WTC11 (cell line): ENCODE measurements at regions not wholly inside any gene's neighbourhood (a gene's known extent, or its start where the extent isn't known, plus 50 kb on each side); places are given as distances from the start of the nearest gene placed in this dataset.

Source experiments
- ATAC-seq: fragments of 200-7000 bp; cut with Tn5 transposase; 2 replicates; pipeline ENCODE4 v1.10.0; 2021; ENCODE audit warnings: mild to moderate bottlenecking, moderate library complexity
- CTCF ChIA-PET: fragments of 300-600 bp; sonication (Branson Sonifier 250); formaldehyde crosslinking; loops from one replicate; lab custom pipeline; 2021; ENCODE audit warnings: antibody characterized with exemption; lab: Charles Lee
- POLR2A ChIA-PET: fragments of 350-600 bp; sonication (Branson Sonifier 250); formaldehyde crosslinking; loops from one replicate; lab custom pipeline; 2021; ENCODE audit warnings: antibody characterized with exemption; lab: Charles Lee
- DNase-seq: peaks from one replicate; pipeline ENCODE4 v3.0.0; 2021; ENCODE audit warnings: low spot score
- H3K27ac Mint-ChIP-seq: 2 replicates; pipeline ENCODE4 v1.8.0; 2021; ENCODE audit warnings: mixed read lengths
- H3K27me3 Mint-ChIP-seq: 2 replicates; pipeline ENCODE4 v1.8.0; 2021; ENCODE audit warnings: low read depth, mild to moderate bottlenecking, moderate library complexity, mixed read lengths
- H3K36me3 Mint-ChIP-seq: 2 replicates; pipeline ENCODE4 v1.8.0; 2021; ENCODE audit warnings: mixed read lengths
- H3K4me1 Mint-ChIP-seq: 2 replicates; pipeline ENCODE4 v1.8.0; 2022; ENCODE audit warnings: mixed read lengths
- H3K4me3 Mint-ChIP-seq: 2 replicates; pipeline ENCODE4 v1.8.0; 2021; ENCODE audit warnings: mild to moderate bottlenecking, moderate library complexity, mixed read lengths
- H3K9me3 Mint-ChIP-seq: 2 replicates; pipeline ENCODE4 v1.8.0; 2021; ENCODE audit warnings: mixed read lengths
- AFF4 ChIP-seq: sonication (generic); formaldehyde crosslinking; IDR thresholded peaks from 2 replicates; pipeline ENCODE4 v1.8.1; 2023; ENCODE audit warnings: mild to moderate bottlenecking, missing genetic modification reagents, borderline replicate concordance
- CBFB ChIP-seq: sonication (generic); formaldehyde crosslinking; IDR thresholded peaks from 2 replicates; pipeline ENCODE4 v1.8.1; 2022; ENCODE audit warnings: mild to moderate bottlenecking, low read depth, missing genetic modification reagents
- CTCF ChIP-seq: fragments of 200-600 bp; IDR thresholded peaks from 2 replicates; pipeline ENCODE4 v1.8.0; 2022; ENCODE audit warnings: antibody characterized with exemption
- E2F5 ChIP-seq: sonication (generic); formaldehyde crosslinking; IDR thresholded peaks from 2 replicates; pipeline ENCODE4 v1.8.1; 2022; ENCODE audit warnings: mild to moderate bottlenecking, moderate library complexity, missing genetic modification reagents
- ESRRA ChIP-seq: sonication (generic); formaldehyde crosslinking; IDR thresholded peaks from 2 replicates; pipeline ENCODE4 v1.8.1; 2022; ENCODE audit warnings: mild to moderate bottlenecking, missing genetic modification reagents, borderline replicate concordance
- HMGXB4 ChIP-seq: sonication (generic); formaldehyde crosslinking; IDR thresholded peaks from 2 replicates; pipeline ENCODE4 v1.8.1; 2023; ENCODE audit warnings: mild to moderate bottlenecking, moderate library complexity, missing genetic modification reagents
- IRF1 ChIP-seq: sonication (generic); formaldehyde crosslinking; IDR thresholded peaks from 2 replicates; pipeline ENCODE4 v1.8.0; 2023; ENCODE audit warnings: missing genetic modification reagents
- RORB ChIP-seq: fragments of 250-450 bp; sonication (Bioruptor Pico); IDR thresholded peaks from 2 replicates; pipeline ENCODE4 v1.9.0; 2021; ENCODE audit warnings: mild to moderate bottlenecking
- ZNF317 ChIP-seq: sonication (generic); formaldehyde crosslinking; IDR thresholded peaks from 2 replicates; pipeline ENCODE4 v1.8.1; 2023; ENCODE audit warnings: low read depth, mild to moderate bottlenecking, moderate library complexity, missing genetic modification reagents, borderline replicate concordance
- ZNF396 ChIP-seq: fragments of 250-450 bp; sonication (Bioruptor Pico); IDR thresholded peaks from 2 replicates; pipeline ENCODE4 v1.8.0; 2021; ENCODE audit warnings: mild to moderate bottlenecking, moderate library complexity, borderline replicate concordance
- TF ChIP-seq, protein P1 (sequence below): fragments of 250-450 bp; sonication (Bioruptor Pico); conservative IDR thresholded peaks from 2 replicates; pipeline ENCODE4 v1.9.0; 2021; ENCODE audit warnings: mild to moderate bottlenecking
- TF ChIP-seq, protein P2 (sequence below): sonication (generic); formaldehyde crosslinking; IDR thresholded peaks from 2 replicates; pipeline ENCODE4 v1.8.1; 2023; ENCODE audit warnings: mild to moderate bottlenecking, missing genetic modification reagents, moderate library complexity

DNA sequence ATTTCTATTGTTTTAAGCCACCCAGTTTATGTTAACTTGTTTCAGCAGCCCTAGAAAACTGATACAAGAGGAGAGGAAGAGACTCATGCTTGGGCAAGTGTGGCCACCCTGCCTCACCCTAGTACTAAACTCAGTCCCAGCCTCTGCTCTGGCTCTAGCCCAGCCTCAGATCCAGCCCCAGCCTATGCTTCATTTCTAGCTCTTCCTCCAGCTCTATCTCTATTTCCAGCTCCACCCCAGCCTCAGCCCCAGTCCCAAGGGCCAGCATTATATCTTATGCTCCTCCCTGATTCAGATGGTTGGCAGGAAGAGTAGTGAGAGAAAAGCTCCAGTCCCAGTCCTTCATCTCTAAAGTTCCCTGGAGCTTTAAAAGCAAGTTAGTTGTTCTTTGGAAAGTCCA lies 535.5 kb downstream of the PTPRC start (continued):
- TF ChIP-seq, protein P1, sequence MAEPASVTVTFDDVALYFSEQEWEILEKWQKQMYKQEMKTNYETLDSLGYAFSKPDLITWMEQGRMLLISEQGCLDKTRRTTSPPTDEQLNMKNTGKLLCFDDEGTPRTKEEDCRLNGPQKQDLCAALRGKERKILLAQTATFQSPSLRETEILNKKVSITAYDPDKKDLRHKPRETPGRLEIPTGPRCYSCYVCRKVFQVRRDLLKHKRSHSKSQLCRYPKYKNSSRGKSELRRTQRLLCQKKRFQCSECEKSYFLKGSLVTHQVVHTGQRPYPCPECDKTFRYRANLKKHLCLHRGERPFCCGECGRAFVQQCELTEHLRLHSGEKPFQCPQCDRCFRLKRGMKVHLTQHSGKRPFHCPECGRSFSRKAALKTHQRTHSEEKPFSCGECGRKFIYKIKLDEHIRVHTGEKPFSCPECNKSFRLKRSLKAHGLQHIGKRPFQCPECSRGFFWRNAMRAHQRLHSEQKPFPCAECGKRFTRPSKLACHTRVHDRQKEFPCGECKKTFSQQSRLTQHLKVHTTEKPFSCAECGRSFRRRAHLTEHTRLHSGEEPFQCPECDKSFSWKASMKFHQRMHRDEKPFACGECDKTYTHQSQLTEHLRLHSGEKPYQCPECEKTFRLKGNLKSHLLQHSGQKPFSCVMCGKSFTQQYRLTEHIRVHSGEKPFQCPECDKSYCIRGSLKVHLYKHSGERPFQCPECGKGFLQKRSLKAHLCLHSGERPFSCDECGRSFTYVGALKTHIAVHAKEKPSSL (CRISPR knock-in tag), result no peak
- no peak for TF ChIP-seq AFF4 (CRISPR knock-in tag)
- TF ChIP-seq ZNF396 (CRISPR knock-in tag), result no peak
- TF ChIP-seq IRF1 (CRISPR knock-in tag), result no peak
- no peak for TF ChIP-seq ESRRA (CRISPR knock-in tag)
- no peak for TF ChIP-seq HMGXB4
- TF ChIP-seq ZNF317 (CRISPR knock-in tag), result no peak

- Mint-ChIP-seq H3K36me3 (no peaks in the 10 kb centered on the region), H3K4me3 (no peak overlapping the region), H3K27ac (peak overlapping the region; percentile 24; the same call in 1 of the 2 replicates), H3K4me1 (no peaks in the 10 kb centered on the region), H3K9me3 (peaks cover 5% of the 10 kb centered on the region), H3K27me3 (no peaks in the 10 kb centered on the region)
- ATAC-seq (peak; percentile 47; the same call in 1 of the 2 replicates), DNase-seq (no peak)
- CTCF ChIA-PET, result no interaction called here
- POLR2A ChIA-PET, result no interaction called here
- TF ChIP-seq ZNF317 (CRISPR knock-in tag), result no peak
- no peak for TF ChIP-seq E2F5 (CRISPR knock-in tag)
- TF ChIP-seq CBFB (CRISPR knock-in tag), result no peak
- TF ChIP-seq, protein P2, sequence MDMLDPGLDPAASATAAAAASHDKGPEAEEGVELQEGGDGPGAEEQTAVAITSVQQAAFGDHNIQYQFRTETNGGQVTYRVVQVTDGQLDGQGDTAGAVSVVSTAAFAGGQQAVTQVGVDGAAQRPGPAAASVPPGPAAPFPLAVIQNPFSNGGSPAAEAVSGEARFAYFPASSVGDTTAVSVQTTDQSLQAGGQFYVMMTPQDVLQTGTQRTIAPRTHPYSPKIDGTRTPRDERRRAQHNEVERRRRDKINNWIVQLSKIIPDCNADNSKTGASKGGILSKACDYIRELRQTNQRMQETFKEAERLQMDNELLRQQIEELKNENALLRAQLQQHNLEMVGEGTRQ (CRISPR knock-in tag), result no peak
- no peak for TF ChIP-seq RORB
- no peak for TF ChIP-seq CTCF
- TF ChIP-seq, all 79 proteins: peak for 0
Measured at GRCh38 chr1:199176713-199177112, 537.9 kb downstream of the PTPRC start.
